ENCODE measurements at regions not wholly inside any gene's neighbourhood (a gene's known extent, or its start where the extent isn't known, plus 50 kb on each side); places are given as distances from the start of the nearest gene placed in this dataset.

DNA sequence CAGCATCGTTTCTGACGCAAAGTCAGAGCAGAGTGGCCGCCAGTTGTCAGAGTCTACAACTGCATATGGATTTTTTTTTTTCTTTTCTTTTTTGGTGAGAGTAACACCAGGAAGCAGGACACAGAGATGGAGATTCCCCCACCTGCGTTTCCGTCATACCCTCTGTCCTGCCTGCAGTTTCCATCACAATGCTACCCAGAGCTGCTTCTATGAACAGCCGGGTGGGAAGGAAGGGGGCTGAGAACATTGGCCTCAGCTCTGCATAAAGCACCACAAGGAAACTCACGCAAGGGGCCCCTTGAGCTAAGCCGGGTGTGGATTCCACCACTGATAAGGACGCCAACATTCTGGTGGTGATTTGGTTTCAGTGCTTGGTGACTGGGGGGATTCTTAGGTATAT, 183.5 kb upstream of the AFDN start:
- no peak overlapping the region for H3K4me3 ChIP-seq (ENCODE audit: low read depth, low read length)

DNA sequence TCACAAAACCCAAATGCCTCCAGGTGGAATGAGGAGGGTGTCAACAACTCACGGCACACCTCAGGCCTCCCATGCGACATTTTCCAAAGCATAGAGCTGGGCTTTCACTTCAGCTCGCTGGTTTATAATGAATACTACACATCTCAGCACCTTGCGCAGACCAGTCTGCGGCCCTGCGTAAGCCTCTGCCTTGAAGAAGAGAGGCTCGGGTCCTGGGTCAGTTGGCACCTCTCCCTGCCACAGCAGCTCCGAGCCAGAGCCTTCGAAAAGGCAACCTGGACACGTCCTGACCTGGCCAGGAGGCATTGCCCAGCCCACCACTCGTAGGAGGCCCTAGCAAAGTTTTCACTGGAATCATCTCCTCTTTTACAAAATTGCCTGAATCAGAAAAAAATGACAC, 183.0 kb upstream of the AFDN start:
- no peak overlapping the region for H3K4me3 ChIP-seq (ENCODE audit: low read depth, low read length)

DNA sequence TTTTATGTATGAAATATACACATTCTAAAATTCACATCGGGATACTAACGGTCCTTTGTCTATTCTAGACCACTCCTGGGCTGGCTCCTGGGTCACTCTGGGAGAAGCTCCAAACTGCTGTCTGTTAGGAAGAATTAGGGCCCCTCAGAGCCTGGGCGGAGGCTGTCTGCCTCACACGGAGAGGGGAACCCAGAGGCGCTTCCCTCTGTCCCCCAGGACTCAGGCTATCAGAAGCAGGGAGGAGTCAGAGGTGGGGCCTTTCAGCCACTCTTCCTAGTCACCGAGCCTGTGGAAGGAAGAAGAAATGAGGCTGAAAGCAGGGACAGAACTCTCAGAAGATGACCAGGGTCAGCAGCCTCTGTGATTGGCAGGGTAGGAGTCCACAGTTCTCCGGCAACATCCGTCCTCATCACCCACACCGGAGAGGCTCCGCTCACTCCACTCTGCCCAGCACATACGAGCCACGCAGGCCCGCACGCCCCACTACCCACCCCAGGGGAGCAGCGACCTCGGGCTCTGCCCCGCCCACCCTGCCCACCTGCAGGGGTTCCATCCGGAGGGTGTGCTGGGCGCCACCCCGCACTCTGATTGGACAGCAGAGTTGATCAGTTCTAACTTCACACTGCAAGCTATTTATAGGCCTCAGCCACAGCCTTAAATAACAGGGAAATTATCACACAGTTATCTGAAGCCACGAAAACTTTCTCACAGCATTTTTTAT, 182.1 kb upstream of the AFDN start:
- H3K4me3 ChIP-seq (ENCODE audit: low read depth, low read length): no peak overlapping the region

DNA sequence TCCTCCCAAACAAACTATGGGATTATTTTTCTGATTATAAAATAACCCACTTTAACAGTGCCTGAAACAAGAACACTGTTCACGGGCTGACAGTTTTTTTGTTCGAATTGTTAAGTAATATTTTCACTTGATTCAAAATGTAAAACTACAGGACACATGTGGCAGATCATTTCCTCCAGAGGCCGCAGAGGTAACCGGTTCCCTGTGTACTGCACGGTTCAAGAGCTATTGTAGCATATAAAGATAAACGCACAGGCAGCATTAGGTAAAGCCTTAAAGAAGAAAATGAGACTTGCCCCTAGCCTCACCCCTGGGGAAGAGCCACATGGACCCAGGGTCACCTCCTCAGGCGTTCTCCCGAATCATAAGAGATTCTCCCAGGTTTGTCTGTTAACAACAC, 181.3 kb upstream of the AFDN start:
- no peak overlapping the region for H3K4me3 ChIP-seq (ENCODE audit: low read depth, low read length)

DNA sequence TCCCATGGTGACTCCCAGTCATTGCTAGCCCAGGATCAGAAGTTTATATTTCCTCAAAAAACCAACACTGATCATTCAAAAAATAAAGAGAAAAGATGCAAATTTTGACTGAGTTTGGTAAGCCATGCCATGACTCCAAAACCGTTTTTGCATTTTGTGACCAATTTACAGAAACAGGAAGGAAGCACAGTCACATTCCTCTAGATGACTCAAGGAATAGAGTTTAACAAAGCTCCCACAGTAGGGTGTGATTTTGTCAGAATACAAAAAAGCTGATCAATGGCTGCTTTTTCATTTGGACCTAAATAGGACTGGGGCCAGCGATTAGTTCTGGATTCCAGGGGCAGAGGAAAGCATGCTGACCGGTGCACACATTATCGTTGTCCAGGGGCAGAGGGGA, 179.4 kb upstream of the AFDN start:
- no peak overlapping the region for H3K4me3 ChIP-seq (ENCODE audit: low read depth, low read length)

DNA sequence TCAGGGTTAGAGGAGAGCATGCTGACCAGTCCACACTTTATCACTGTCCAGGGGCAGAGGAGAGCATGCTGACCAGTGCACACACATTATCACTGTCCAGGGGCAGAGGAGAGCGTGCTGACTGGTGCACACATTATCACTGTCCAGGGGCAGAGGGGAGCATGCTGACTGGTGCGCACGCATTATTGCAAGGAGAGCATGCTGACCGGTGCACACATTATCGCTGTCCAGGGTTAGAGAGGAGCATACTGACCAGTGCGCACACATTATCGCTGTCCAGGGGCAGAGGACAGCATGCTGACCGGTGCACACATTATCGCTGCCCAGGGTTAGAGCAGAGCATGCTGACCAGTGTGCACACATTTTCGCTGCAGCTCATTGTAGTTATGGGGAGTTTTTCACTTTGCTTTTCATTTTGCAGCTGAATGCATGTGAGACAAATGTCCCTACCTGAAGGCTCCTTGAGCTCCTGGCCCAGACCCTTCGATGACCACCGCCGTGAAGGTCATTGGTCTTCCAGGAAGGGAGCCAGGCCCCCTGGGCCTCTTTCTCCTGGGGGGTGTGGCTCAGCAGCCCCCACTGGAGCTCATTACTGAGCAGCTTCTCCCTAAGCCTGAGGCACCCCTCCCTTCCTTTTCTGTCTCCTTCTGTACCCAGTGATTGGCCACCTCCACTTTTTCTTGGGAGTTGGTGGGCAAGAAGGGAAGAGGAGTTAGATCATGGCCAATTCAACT, 178.8 kb upstream of the AFDN start:
- H3K4me3 ChIP-seq (ENCODE audit: low read depth, low read length): no peak overlapping the region

DNA sequence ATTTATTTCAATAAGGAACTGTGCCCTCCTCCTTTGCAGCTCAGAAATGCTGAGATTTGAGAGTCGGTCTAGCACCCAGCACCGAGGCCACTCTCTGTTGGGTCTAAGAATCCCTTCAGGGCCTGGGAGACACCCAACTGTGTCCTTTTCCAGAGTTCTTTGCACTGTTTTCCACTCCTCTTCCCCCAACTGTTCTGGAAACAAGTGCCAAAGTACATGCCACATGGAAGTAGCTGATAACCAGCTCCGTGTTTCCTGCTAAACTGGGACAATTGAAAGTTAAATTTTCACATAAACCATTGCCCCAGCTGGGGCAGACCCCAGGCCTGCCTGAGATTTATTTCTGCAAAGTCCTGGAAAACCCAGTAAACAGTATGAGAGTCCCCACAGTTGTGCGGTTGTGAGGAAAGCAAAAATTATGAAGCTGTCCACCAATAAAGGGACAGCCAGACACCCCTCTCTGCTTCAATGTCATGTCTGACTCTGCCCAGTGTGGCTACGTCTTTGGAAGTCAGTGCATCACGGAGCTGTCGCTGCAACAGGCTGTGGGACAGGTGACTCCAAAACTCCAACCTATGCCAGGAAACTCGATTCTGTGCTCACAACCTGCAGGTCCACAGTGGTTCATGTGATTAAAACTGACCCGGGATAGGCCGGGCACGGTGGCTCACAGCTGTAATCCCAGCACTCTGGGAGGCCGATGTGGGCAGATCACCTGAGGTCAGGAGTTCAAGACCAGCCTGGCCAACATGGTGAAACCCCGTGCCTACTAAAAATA, 178.0 kb upstream of the AFDN start:
- no peak overlapping the region for H3K4me3 ChIP-seq (ENCODE audit: low read depth, low read length)

DNA sequence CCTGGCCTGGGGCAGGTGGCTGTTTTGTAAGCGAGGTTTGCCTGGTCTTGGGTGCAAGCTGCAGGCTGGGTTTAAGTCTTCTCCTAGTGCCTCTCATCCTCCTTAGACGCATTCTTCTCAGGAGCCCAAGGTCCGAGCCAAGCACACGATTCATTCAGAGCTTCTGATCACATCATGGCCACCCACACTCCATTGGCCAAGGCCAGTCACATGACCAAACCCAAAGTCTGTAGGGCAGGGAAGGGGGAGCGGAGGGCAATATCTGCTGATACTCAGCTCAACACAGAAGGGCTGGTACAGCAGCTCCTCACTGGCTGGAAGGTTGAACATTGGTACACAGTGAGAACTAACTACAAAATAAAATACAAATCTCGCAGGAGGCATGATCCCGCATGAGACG, 177.2 kb upstream of the AFDN start:
- no peak overlapping the region for H3K4me3 ChIP-seq (ENCODE audit: low read depth, low read length)

DNA sequence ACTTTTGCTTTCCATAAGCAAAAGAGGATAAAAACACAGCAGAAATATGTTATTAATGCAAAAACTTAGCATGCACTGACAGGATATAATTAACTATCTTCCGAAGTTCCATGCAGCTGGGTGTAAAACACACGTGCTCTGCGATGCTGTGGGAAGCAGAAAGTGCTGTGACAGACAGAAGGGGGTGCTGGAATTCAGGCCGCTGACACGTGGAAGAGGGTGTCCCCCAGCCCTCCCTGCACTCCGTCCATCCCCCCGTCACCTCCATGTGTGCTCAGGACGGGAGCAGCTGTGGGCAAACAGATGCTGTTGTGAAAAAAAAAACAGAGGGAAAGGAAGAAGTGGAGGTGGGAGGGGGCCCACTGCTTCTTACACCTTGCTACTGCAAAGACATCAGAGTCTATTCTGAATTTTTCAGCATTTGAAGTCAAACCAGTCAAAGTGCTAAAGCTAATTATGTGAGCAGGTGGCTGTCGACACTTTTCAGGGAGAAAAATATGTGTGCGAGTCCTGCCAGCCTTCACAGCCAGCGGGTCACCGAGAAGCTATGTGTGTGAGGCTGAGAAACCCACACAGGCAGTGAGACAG, 175.9 kb upstream of the AFDN start:
- H3K4me3 ChIP-seq (ENCODE audit: low read depth, low read length): no peak overlapping the region

DNA sequence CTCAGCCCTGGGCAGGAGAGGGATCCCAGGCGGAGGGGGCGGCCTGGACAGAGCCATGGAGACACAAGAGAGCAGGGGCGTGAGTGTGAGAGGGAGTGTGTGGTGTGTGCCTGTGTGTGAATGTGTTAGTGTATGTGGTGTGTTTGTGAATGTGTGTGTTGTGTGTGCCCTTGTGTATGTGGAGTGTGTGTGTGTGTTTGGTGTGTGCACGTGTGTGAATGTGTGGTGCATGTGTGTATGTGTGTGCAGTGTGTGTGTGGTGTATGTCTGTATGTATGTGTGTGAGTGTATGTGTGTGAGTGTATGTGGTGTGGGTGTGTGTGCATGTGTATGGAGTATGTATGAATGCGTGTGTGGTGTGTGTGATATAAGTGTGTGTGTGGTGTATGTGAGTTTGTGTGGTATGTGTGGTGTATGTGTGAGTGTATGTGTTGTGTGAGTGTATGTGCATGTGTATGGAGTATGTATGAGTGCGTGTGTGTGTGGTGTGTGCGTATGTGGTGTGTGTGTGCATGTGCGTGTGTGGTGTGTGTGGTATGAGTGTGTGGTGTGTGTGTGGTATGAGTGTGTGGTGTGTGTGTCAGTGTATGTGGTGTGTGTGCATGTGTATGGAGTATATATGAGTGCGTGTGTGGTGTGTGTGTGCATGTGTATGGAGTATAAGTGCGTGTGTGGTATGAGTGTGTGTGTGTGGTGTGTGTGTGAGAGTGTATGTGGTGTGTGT, 175.2 kb upstream of the AFDN start:
- no peak overlapping the region for H3K4me3 ChIP-seq (ENCODE audit: low read depth, low read length)

DNA sequence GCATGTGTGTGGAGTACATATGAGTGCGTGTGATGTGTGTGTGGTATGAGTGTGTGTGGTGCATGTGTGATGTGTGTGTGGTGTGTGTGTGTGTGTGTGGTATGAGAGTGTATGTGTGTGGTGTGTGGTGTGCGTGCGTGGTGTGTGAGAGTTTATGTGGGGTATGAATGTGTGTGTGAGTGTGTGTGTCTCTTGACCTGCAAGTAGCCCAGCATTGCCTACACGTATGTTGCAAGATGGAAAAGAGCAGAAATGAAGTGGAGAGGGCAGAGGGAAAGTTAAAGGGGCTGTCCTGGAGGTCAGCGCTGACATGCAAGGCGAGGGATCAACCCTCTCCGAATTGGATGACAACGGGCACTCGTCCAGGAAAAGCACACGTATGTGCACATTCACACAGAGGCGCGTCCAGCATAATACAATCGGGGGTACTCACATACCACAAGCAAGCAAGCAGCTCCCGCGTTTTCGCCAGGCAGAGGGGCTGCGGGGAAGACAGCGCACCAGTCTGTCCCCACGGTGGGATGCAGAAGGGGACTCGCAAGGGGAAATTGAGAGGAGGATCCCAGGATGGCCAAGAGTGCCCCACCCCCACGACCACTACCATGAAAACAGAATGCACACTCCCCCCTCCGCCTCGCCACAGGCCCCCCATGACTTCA, 174.5 kb upstream of the AFDN start:
- H3K4me3 ChIP-seq (ENCODE audit: low read depth, low read length): no peak overlapping the region

DNA sequence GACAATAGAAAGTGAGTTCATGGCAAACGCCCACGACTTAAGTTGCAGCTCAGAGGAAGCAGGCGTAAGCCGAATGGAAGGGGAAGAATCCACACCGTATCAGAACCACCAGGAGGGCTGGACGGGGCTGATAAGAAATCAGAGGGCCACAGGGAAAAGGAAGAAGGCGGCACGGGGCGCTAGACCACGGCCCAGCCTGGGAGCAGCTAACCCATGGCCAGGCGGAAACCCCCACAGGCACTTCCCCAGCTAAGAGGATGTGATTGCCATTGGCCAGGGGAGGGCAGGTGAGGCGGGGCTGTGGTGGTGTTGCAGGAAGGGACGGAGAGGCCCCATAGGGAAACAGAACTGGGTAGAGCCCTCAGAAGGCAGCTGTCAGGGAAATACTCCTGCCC, 174.0 kb upstream of the AFDN start:
- no peak overlapping the region for H3K4me3 ChIP-seq (ENCODE audit: low read depth, low read length)

DNA sequence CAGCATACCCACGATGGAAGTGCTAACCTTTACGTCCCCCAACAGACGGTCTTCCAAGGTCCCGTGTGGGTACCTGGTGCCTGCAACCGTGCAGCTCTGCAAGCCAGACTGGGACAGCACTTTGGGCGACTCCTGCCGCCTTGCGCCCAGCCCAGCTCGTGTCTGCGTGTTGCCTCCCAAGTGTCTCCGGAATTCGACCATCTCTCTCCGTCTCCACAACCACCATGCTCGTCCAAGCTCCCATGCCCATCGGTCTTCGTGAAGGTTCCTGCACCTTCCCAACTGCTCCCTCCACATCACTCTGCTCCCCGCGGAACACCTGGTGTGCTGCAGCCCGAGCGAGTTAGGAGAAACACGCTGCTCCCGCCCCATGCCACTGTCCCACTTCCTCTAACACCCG, 173.2 kb upstream of the AFDN start:
- H3K4me3 ChIP-seq (ENCODE audit: low read depth, low read length): no peak overlapping the region

DNA sequence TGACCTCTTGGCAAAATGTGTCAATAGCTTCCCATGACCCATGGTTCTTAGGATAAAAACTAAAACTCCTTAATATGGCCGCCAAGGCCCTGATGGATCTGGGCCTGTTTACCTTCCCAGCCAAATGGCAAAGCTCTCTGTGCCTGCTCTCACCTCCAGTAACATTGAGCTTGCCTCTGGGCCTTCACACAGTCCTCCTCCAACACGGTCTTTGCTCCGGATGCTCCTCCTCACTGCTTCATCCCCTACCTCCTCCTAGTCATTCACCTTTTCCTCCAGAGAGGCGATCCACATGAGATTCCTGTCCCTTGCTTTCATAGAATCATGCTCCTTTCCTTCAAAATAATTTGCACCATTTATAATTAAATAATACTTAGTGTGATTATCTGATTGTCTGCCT, 172.3 kb upstream of the AFDN start:
- no peak overlapping the region for H3K4me3 ChIP-seq (ENCODE audit: low read depth, low read length)

DNA sequence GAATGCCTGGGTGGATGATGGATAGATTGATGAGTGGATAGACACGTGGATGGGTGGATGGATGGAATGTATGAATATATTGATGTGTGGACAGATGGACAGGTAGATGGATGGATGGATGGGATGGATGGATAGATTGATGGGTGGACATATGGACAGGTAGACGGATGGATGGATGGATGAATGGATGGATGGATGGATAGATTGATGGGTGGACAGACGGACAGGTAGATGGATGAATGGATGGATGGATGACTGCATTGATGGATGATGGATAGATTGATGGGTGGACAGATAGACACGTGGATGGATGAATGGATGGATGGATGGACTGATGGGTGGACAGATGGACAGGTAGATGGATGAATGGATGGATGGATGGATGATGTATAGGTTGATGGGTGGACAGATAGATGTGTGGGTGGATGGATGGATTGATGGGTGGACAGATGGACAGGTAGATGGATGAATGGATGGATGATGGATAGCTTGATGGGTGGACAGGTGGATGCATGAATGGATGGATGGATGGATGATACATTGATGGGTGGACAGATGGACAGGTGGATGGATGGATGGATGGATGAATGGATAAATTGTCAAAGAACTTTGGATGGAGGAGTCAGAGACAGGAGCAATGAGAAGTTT, 171.4 kb upstream of the AFDN start:
- H3K4me3 ChIP-seq (ENCODE audit: low read depth, low read length): no peak overlapping the region

DNA sequence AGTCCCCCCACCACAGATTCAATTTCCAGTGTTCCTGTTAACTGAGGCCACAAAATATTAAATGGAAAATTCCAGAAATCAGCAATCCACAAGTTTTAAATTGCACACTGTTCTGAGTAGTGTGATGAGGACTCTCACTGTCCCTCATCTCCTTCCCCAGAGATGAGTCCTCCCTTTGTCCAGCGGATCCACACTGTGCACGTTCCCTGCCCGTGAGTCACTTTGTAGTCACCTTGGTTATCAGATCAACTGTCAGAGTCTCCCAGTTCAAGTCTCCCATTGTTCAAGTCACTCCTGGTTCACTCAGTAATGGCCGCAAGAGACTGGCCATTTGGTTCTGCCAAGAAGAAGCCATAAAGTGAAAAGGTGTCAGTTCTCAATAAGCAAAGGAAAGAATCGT, 168.6 kb upstream of the AFDN start:
- H3K4me3 ChIP-seq (ENCODE audit: low read depth, low read length): no peak overlapping the region

DNA sequence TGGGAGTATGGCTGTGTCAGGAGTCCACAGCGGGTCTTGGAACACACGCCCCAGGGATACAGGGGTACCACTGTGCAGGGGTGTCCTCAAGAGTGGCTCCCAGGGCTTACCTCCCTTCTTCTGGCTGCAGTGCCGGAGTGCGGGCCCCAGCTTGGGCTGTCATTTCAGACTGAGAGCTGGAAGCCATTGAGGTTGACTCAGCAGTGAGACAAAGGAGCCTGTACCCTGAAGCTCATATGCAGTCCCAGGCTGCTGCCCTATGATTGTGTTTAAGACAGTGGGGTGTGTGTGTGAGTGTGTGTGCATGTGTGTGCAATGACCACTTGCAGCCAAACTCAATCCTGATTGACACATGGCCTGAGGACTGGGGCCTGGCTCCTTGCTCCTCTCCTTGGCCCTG, 167.7 kb upstream of the AFDN start:
- H3K4me3 ChIP-seq (ENCODE audit: low read depth, low read length): no peak overlapping the region

DNA sequence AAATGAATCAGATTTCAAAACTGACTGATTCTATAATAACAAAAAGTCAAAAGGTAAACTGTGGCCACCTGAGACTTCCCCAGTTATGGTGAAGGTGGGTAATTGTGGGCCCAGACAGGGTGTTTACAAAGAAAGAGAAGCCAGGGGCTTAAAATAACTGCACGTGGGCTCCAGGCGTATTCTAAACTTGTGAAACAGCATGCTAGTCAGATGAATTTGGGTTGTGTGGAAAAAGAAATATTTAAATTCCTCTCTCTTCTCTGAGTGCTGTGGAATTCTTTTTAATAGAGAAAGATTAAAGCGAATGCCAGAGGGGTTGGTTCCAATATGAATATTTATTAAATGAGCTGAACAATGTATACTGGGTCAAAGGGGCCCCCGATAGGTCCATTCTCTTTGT, 166.3 kb upstream of the AFDN start:
- no peak overlapping the region for H3K4me3 ChIP-seq (ENCODE audit: low read depth, low read length)

DNA sequence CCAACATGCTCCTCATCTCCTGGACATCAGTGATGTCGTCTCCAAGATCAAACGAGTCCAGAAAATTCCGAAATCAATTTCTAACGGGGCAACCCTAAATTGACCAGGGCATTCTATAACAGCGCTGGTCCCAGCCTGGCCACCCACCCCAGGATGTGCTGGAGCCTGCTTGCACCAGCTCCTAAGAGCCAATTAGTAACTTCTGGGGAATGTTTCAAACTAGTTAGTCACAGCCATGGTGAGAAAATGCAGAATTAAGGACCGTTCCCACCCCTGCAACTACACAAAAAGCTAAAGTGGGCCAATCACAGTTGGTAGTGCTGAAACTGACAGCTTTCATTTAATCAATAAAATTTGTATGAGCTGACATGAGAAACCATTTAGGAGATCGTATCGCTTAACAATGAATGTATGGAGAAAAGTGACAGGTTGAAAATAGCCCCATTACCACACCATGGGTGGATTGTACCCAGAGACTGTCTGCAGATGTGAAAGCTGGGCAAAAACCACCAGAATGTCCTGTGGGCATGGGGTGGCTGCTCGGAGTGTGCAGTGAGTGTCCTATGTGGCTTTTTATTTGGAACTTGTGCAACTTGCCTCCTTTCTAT, 165.7 kb upstream of the AFDN start:
- no peak overlapping the region for H3K4me3 ChIP-seq (ENCODE audit: low read depth, low read length)
